Breast epithelium (tissue), 3 donors: ENCODE measurements at regions not wholly inside any gene's neighbourhood (a gene's known extent, or its start where the extent isn't known, plus 50 kb on each side); places are given as distances from the start of the nearest gene placed in this dataset.

Experiments used
- CTCF ChIP-seq, 3 donors: fragments of 450-650 bp; IDR thresholded peaks; one replicate each; pipeline ENCODE4 v1.5.1; 2016 to 2017; ENCODE audit warnings: antibody characterized with exemption in 3 of 3, mild to moderate bottlenecking in 3 of 3, moderate library complexity in 3 of 3
- POLR2A ChIP-seq: fragments of 450-650 bp; IDR thresholded peaks from one replicate; pipeline ENCODE4 v1.6.1; 2016; ENCODE audit warnings: antibody characterized with exemption, mild to moderate bottlenecking, moderate library complexity
- POLR2AphosphoS5 ChIP-seq, 3 donors: sonication (generic); formaldehyde crosslinking; IDR thresholded peaks; one replicate each; pipeline ENCODE4 v1.6.1; 2017; ENCODE audit warnings: antibody characterized with exemption in 3 of 3

GRCh38 chr2:228916416-228917090 is 354.5 kb downstream of the PID1 start:
- TF ChIP-seq CTCF (IDR thresholded peaks at IDR 0.05) (no peak), POLR2A (no peak), POLR2AphosphoS5 (IDR thresholded peaks at IDR 0.05) (no peak)
